ENCODE measurements at regions not wholly inside any gene's neighbourhood (a gene's known extent, or its start where the extent isn't known, plus 50 kb on each side); places are given as distances from the start of the nearest gene placed in this dataset.

DNA sequence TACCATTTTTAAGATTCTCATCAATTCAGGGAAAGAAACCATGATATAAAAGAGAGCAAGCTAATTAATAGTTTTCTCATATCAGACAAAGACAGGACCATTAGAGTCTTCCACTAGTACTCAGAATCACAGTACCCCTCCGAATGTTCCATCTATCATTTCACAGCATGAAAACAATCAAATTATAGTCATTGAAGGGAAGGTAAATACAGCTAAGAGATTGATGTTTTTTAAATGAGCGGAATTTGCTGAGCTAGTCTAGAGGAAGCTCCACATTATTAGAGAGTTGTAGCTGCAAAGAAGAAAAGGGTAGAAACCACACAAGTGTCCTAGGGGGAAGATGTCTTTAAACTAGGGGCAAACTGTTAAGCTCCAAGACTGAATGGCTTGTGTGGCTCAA lies 808.9 kb downstream of the CDH11 start:
- no peak overlapping the region for H3K4me3 ChIP-seq (ENCODE audit: control insufficient read depth, low read depth, low read length)
- no peak for DNase-seq (ENCODE audit: low read depth)
- TF ChIP-seq, protein P1, sequence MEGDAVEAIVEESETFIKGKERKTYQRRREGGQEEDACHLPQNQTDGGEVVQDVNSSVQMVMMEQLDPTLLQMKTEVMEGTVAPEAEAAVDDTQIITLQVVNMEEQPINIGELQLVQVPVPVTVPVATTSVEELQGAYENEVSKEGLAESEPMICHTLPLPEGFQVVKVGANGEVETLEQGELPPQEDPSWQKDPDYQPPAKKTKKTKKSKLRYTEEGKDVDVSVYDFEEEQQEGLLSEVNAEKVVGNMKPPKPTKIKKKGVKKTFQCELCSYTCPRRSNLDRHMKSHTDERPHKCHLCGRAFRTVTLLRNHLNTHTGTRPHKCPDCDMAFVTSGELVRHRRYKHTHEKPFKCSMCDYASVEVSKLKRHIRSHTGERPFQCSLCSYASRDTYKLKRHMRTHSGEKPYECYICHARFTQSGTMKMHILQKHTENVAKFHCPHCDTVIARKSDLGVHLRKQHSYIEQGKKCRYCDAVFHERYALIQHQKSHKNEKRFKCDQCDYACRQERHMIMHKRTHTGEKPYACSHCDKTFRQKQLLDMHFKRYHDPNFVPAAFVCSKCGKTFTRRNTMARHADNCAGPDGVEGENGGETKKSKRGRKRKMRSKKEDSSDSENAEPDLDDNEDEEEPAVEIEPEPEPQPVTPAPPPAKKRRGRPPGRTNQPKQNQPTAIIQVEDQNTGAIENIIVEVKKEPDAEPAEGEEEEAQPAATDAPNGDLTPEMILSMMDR (conservative IDR thresholded peaks at IDR 0.05; ENCODE audit: control insufficient read depth, insufficient read depth, low read depth, low read length): no peak

DNA sequence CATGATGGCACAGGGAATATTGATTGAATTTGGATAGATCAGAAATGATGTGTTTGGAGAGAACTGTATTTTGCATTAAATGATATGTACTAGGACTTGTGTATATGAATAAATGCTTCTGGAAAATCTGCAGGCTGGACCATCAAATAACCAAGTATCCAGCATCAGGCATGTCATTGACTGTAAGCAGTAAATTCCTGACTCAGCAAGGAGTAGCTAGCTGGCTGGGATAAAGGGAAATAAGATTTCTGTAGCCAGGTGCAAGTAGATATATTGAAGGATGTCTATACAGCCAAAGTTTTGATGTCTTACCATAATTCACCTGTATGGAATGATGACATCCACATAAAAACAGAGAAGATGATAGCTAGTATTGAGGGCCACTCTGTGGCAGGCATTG lies 809.6 kb downstream of the CDH11 start:
- TF ChIP-seq, protein P1 (conservative IDR thresholded peaks at IDR 0.05; ENCODE audit: control insufficient read depth, insufficient read depth, low read depth, low read length): no peak
- no peak overlapping the region for H3K4me3 ChIP-seq (ENCODE audit: control insufficient read depth, low read depth, low read length)
- no peak for DNase-seq (ENCODE audit: low read depth)

DNA sequence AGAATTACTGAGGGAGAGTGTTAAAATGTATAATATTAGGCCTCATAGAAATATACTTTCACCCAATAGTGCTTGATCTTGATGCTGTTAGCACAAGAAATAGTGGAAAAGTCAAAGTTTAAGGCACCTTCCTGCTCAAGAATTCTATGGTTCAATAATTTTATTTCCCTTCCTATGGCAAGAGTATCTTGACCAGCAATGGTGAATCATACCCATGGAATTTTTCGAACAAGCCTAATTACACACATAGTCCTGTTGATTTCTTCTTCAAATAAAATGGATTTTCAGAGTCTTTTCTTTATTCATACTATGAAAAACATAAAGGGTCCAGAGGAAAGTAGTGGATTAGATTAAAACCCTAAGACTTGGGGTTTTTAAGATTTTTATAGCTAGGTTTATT lies 810.6 kb downstream of the CDH11 start:
- TF ChIP-seq, protein P1 (conservative IDR thresholded peaks at IDR 0.05; ENCODE audit: control insufficient read depth, insufficient read depth, low read depth, low read length): no peak
- peak; percentile 8 for DNase-seq (ENCODE audit: low read depth)
- H3K4me3 ChIP-seq (ENCODE audit: control insufficient read depth, low read depth, low read length): no peak overlapping the region

DNA sequence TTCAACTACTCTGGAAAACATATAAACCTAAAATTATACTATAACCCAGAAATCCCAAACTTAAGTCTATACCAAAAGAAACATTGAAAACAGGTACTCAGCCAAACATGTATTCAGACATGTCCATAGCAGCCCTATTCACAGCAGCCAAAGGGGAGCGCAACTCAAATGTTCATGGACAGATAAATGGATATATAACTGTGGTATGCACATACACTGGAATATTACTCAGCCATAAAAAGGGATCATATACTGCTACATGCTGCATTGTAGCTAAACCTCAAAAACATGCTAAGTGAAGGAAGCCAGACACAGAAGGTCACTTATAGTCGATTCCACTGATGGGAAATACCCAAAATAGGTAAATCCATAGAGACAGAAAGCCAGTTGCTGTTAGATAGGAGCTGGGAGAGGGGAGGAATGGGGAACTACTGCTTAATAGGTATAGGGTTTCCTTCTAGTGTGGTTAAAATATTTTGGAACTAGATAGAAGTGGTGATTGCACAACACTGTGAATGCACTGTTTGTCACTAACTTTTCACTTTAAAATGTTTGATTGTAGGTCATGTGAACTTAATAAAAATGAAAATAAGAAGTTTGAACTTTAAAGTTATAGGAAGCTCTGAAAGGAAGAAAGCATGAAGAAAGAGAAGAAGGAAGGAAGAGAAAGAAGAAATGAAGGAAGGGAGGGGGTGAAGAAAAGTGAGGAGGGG lies 812.3 kb downstream of the CDH11 start:
- no peak overlapping the region for H3K4me3 ChIP-seq (ENCODE audit: control insufficient read depth, low read depth, low read length)
- no peak for DNase-seq (ENCODE audit: low read depth)
- TF ChIP-seq, protein P1 (conservative IDR thresholded peaks at IDR 0.05; ENCODE audit: control insufficient read depth, insufficient read depth, low read depth, low read length): no peak

DNA sequence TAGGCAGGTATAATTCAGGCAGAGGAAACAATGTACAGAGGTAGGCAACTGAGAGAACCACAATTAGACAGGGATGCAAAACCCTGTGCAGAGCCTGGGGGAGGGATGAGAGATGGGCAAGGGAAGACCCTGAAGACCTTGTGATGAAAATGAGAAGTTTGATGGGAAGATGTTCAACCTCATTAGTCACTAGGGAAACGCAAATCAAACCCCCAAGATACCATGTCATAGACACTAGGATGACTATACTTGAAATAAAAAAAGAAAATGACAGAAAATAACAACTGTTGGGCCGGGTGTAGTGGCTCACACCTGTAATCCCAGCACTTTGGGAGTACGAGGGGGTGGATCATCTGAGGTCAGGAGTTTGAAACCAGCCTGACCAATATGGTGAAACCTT lies 813.1 kb downstream of the CDH11 start:
- no peak overlapping the region for H3K4me3 ChIP-seq (ENCODE audit: control insufficient read depth, low read depth, low read length)
- TF ChIP-seq, protein P1 (conservative IDR thresholded peaks at IDR 0.05; ENCODE audit: control insufficient read depth, insufficient read depth, low read depth, low read length): no peak
- no peak for DNase-seq (ENCODE audit: low read depth)

DNA sequence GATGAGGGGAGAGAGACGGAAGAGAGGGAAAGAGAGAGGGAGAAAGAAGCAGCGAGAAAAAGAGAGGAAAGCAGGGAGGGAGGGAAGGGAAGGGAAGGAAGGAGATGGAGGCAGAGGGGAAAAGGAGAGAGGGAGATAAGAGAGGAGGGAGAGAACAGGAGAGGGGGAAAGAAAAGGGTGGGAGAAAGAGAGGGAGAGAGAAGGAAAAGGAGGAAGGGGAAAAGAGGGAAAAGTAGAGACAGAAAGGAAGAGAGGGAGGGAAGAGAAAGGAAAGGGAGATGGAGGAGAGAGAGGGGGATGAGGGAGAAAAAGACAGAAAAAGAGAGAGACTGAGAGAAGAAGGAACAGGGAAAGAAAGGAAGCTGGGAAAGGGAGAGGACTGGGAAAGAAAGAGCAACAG lies 814.4 kb downstream of the CDH11 start:
- no peak for DNase-seq (ENCODE audit: low read depth)
- no peak overlapping the region for H3K4me3 ChIP-seq (ENCODE audit: control insufficient read depth, low read depth, low read length)
- TF ChIP-seq, protein P1 (conservative IDR thresholded peaks at IDR 0.05; ENCODE audit: control insufficient read depth, insufficient read depth, low read depth, low read length): no peak

DNA sequence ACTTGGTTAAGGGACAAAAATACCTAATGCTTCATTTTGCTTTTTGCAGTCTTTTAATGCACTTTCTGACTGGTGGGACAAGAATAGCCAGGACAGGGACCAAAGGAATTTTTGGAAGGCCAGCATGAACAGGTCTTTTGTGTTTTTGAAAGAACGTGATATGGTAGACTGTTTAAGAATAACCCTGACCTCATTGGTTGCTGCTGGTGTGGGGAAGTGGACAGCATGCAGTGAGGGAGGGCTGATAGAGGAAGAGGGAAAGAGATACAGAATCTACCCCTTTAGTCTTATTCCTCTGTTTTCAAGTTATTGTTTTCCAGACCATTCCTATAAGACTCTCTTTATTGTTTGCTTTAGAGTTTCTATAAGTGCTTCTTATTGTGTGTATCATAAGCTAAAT lies 816.2 kb downstream of the CDH11 start:
- no peak for DNase-seq (ENCODE audit: low read depth)
- TF ChIP-seq, protein P1 (conservative IDR thresholded peaks at IDR 0.05; ENCODE audit: control insufficient read depth, insufficient read depth, low read depth, low read length): no peak
- no peak overlapping the region for H3K4me3 ChIP-seq (ENCODE audit: control insufficient read depth, low read depth, low read length)
